ENCODE measurements at regions not wholly inside any gene's neighbourhood (a gene's known extent, or its start where the extent isn't known, plus 50 kb on each side); places are given as distances from the start of the nearest gene placed in this dataset.
"Not testable (repeated sequence)": the region's sequence is repeated elsewhere in the genome, so short reads cannot be mapped to it uniquely, and the experiment has no call there.

DNA sequence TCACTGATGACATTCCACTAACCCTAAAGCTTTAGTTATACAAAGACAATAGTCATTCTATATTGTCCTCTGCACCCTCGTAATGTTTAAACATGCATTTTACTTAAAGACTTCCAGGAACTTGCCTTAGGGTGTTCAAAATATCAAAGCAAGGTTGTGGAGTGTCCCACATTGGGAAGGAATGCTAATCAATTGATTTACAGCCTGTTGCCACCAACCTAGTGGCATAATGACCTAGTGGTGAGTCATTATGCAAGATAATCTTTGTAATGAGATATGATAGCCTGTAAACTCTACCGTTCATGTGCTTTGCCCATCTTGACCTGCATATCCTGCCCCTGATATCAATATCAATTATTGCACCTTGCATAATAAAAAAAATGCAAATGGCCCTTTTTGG, 542.9 kb downstream of the CDH9 start:
- H3K36me3 Mint-ChIP-seq (ENCODE audit: low read depth), result no peaks in the 10 kb centered on the region

DNA sequence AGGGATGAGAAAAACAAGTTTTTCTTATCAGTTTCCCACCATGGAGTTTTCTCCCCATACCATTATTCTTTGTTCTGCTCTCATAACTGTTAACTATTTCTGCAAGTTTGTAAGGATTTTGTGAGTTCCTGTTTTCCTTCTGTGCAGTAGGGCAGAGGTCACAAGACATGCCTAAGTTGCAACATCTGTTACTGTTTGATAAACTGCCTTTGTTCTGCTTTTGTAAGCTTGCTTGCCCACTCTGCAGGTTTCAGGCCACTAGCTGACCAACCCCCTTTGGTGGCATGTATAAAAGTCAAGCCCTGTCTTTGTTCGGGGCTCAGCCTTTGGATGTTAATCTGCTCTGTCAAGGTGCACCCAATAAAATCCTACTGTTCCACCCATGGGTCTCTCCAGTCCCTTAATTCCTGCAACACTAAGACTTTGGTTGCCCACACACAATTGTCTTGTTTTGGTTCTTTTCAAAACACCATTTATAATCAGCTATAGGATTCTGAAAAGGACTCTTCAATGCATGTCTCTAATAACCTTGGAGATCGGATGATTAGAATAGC, 545.4 kb downstream of the CDH9 start:
- intact Hi-C loops (cut with micrococcal nuclease), result no loop called here
- CTCF ChIA-PET, result no interaction called here

More for the DNA sequence above, 542.9 kb downstream of the CDH9 start:
- no peaks in the 10 kb centered on the region for H3K27me3 Mint-ChIP-seq (ENCODE audit: low read depth)
- no peak overlapping the region for H3K27ac Mint-ChIP-seq
- CTCF ChIA-PET, result no interaction called here
- no peak overlapping the region for H3K4me3 Mint-ChIP-seq
- no peaks in the 10 kb centered on the region for H3K4me1 Mint-ChIP-seq (ENCODE audit: low read depth)
- intact Hi-C loops (cut with micrococcal nuclease), result no loop called here
- DNase-seq, result no peak
- peaks cover 7% of the 10 kb centered on the region for H3K9me3 Mint-ChIP-seq

DNA sequence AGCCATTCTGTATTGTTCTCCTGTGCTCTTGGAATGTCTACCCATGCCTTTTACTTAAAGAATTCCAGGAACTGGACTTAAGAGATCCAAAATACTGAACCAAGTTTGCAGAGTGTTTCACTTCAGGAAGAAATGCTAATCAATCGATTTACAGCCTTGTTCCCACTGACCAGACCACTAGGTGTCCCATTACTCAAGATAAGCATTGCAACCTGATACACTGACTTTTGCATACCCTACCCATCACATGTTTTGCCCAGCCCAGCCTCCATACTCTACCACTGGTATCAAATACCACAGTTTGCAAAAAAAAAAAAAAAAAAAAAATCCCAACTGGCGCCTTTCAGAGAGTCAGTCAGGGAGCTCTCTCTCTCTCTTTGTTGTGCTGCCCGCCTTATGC, 550.8 kb downstream of the CDH9 start:
- no peak for DNase-seq
- CTCF ChIA-PET, result no interaction called here
- Mint-ChIP-seq H3K27ac (no peak overlapping the region), H3K4me3 (no peak overlapping the region), H3K36me3 (ENCODE audit: low read depth) (no peaks in the 10 kb centered on the region), H3K27me3 (ENCODE audit: low read depth) (no peaks in the 10 kb centered on the region), H3K4me1 (ENCODE audit: low read depth) (no peaks in the 10 kb centered on the region), H3K9me3 (peaks cover 7% of the 10 kb centered on the region)
- intact Hi-C loops (cut with micrococcal nuclease), result no loop called here

More for the DNA sequence above, 545.4 kb downstream of the CDH9 start:
- Mint-ChIP-seq H3K27ac (no peak overlapping the region), H3K27me3 (ENCODE audit: low read depth) (no peaks in the 10 kb centered on the region), H3K9me3 (peaks cover 9% of the 10 kb centered on the region), H3K4me3 (no peak overlapping the region), H3K4me1 (ENCODE audit: low read depth) (no peaks in the 10 kb centered on the region), H3K36me3 (ENCODE audit: low read depth) (no peaks in the 10 kb centered on the region)
- DNase-seq, result no peak

DNA sequence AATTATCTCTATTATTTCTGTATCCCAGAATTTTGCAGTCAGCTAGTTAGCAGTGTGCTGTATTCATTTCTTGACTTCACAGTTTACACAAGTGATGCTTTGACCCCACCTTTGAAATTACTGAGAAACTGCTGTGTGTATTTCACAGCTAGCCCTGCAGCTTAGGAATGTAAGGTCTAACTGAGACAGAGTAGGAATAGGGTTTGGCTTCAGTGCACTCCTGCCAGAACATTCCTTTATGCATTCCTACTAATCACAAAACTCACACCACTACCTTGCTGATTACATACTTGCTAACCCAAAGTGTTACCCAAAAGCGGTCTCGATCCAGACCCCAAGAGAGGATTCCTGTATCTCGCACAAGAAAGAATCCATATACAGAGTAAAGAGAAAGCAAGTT, 551.8 kb downstream of the CDH9 start:
- Mint-ChIP-seq H3K4me1 (ENCODE audit: low read depth) (no peaks in the 10 kb centered on the region), H3K27me3 (ENCODE audit: low read depth) (no peaks in the 10 kb centered on the region), H3K27ac (no peak overlapping the region), H3K36me3 (ENCODE audit: low read depth) (no peaks in the 10 kb centered on the region), H3K4me3 (no peak overlapping the region), H3K9me3 (peaks cover 8% of the 10 kb centered on the region)
- CTCF ChIA-PET, result no interaction called here
- no peak for DNase-seq
- intact Hi-C loops (cut with micrococcal nuclease), result no loop called here

DNA sequence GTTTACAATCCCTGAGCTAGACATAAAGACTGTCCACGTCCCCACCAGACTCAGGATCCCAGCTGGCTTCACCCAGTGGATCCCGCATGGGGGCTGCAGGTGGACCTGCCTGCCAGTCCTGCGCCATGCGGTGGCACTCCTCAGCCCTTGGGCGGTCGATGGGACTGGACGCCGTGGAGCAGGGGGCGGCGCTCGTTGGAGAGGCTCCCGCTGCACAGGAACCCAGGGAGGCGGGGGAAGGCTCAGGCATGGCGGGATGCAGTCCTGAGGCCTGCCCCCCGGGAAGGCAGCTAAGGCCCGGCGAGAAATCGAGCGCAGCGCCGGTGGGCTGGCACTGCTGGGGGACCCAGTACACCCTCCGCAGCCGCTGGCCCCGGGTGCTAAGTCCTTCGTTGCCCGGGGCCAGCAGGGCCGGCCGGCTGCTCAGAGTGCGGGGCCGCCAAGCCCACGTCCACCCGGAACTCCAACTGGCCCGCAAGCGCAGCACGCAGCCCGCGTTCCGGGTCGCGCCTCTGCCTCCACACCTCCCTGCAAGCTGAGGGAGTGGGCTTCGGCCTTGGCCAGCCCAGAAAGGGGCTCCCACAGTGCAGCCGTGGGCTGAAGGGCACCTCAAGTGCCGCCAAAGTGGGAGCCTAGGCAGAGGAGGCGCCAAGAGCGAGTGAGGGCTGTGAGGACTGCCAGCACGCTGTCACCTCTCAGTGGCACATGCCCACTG, 553.1 kb downstream of the CDH9 start:
- H3K36me3 Mint-ChIP-seq (ENCODE audit: low read depth); H3K4me3 Mint-ChIP-seq; H3K9me3 Mint-ChIP-seq; H3K27me3 Mint-ChIP-seq (ENCODE audit: low read depth); H3K27ac Mint-ChIP-seq; intact Hi-C loops (cut with micrococcal nuclease); DNase-seq; CTCF ChIA-PET; H3K4me1 Mint-ChIP-seq (ENCODE audit: low read depth): not testable (repeated sequence)

DNA sequence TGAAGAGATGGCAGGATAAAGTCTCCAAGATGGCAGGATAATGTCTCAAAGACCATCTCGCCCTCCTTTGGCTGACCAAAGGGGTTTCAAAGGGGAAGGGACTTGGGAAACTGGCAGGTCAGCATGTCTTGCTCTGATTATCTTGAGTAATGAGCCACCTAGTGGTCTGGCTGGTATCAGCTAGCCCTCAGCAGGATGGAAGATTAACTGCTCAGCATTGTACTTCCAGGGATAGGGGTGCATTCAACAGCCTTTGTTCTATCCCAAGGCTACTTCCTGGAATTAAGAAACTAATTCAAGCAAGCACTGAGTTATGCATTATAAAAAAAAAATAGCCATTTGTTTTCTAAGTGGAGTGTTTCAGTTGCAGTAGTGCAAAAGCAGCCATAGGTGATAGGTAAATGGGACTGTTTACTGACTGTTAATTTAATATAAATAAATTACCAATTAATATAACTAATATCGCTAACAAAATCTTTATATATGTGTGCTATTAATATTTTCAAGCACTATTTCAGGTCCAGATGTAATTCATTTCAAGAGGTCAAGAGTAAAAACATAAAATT, 555.5 kb downstream of the CDH9 start:
- no peaks in the 10 kb centered on the region for H3K36me3 Mint-ChIP-seq (ENCODE audit: low read depth)
- H3K4me3 Mint-ChIP-seq, result no peak overlapping the region
- no peak for DNase-seq
- H3K9me3 Mint-ChIP-seq, result peaks cover 6% of the 10 kb centered on the region
- CTCF ChIA-PET, result no interaction called here
- H3K27me3 Mint-ChIP-seq (ENCODE audit: low read depth), result no peaks in the 10 kb centered on the region
- no peak overlapping the region for H3K27ac Mint-ChIP-seq
- intact Hi-C loops (cut with micrococcal nuclease), result no loop called here
- H3K4me1 Mint-ChIP-seq (ENCODE audit: low read depth), result no peaks in the 10 kb centered on the region

DNA sequence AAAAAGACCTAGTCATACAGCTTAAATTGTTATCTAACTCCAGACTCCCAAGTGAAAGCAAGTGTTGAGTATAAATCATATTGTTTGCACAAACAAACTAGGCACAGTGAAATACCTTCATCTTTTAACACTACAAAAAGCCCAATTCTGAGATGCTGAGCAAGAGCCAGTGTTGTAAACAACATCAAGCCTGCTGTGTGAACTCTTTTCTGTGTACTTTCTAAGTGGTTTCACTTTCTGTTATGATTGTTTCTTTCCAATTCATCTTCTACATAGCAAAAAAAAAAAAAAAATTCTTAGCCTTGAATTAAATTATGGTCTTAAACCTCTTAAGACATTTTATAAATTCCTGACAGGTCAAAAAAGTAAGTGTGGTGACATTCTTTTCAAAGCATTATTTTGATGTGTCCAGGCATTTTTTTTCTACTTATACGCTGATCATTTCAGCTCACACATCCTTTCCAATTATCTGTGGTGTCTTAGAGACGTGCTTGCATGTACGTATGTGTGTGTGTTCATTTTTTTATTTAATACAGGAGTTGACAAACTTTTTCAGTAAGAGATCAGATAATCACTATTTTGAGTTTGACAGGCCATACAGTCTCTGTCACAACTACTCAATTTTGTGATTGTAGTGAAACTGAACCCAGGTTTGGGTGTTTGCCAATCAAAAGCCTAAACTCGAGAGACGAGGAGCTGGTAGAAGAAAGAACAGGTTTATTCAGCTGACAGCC, 556.1 kb downstream of the CDH9 start:
- Mint-ChIP-seq H3K4me1 (ENCODE audit: low read depth) (no peaks in the 10 kb centered on the region), H3K9me3 (peaks cover 6% of the 10 kb centered on the region), H3K36me3 (ENCODE audit: low read depth) (no peaks in the 10 kb centered on the region), H3K27ac (no peak overlapping the region), H3K4me3 (no peak overlapping the region), H3K27me3 (ENCODE audit: low read depth) (no peaks in the 10 kb centered on the region)
- DNase-seq, result no peak
- CTCF ChIA-PET, result no interaction called here
- intact Hi-C loops (cut with micrococcal nuclease), result no loop called here

DNA sequence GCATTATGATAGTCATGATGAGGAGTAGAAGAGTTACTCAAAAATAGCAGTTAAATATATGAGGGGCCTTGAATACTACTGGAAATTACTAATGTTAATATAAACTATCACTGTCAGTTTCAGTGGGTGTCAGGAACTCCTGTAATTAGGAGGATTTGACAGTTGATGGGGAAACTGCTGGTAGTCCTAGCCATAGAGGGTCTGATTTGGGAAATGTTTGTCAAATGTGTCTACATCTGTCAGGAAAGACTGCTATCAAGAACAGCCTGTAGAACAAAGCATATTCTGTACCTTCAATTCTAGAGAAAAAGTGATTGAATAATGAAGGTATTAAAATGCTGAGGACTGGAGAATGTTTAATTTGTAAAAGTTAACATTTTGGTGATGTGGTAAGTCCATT, 567.9 kb downstream of the CDH9 start:
- intact Hi-C loops (cut with micrococcal nuclease), result no loop called here
- Mint-ChIP-seq H3K27me3 (ENCODE audit: low read depth) (no peaks in the 10 kb centered on the region), H3K27ac (no peak overlapping the region), H3K4me1 (ENCODE audit: low read depth) (no peaks in the 10 kb centered on the region), H3K4me3 (no peak overlapping the region), H3K36me3 (ENCODE audit: low read depth) (no peaks in the 10 kb centered on the region), H3K9me3 (peaks cover 9% of the 10 kb centered on the region)
- CTCF ChIA-PET, result no interaction called here
- no peak for DNase-seq

DNA sequence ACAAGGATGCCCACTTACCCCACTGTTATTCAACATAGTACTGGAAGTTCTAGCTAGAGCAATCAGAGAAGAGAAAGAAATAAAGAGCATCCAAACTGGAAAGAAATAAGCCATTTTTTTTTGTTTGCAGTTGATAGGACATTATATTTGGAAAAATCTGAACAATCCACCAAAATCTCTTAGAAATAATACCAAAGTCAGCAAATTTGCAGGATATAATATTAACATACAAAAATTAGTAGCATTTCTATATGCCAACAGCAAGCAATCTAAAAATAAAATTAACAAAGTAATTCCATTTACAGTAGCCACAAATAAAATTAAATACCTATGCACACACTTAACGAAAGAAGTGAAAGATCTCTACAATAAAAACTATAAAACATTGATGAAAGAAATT, 599.3 kb downstream of the CDH9 start:
- intact Hi-C loops (cut with micrococcal nuclease), result no loop called here
- peaks cover 5% of the 10 kb centered on the region for H3K9me3 Mint-ChIP-seq
- H3K27ac Mint-ChIP-seq, result no peak overlapping the region
- no peaks in the 10 kb centered on the region for H3K4me1 Mint-ChIP-seq (ENCODE audit: low read depth)
- CTCF ChIA-PET, result no interaction called here
- H3K36me3 Mint-ChIP-seq (ENCODE audit: low read depth), result no peaks in the 10 kb centered on the region
- DNase-seq, result no peak
- no peak overlapping the region for H3K4me3 Mint-ChIP-seq
- H3K27me3 Mint-ChIP-seq (ENCODE audit: low read depth), result no peaks in the 10 kb centered on the region

DNA sequence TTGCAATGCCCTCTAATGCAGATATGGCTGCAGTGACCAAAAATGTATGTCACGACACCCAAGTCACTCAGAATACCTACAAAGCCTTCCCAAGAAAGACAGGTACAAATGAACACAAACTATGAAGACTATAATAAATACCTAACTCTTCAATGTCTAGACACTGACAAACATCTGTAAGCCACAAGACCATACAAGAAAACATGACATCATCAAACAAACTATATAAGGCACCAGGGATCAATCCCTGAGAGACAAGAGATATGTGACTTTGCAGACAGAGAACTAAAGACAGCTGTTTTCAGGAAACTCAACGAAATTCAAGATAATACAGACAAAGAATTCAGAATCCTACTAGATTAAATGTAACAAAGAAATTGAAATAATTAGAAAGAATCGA, 603.7 kb downstream of the CDH9 start:
- no peaks in the 10 kb centered on the region for H3K4me1 Mint-ChIP-seq (ENCODE audit: low read depth)
- H3K4me3 Mint-ChIP-seq, result no peak overlapping the region
- H3K9me3 Mint-ChIP-seq, result peaks cover 4% of the 10 kb centered on the region
- H3K27ac Mint-ChIP-seq, result no peak overlapping the region
- H3K36me3 Mint-ChIP-seq (ENCODE audit: low read depth), result no peaks in the 10 kb centered on the region
- CTCF ChIA-PET, result no interaction called here
- DNase-seq, result no peak
- H3K27me3 Mint-ChIP-seq (ENCODE audit: low read depth), result no peaks in the 10 kb centered on the region
- intact Hi-C loops (cut with micrococcal nuclease), result no loop called here

DNA sequence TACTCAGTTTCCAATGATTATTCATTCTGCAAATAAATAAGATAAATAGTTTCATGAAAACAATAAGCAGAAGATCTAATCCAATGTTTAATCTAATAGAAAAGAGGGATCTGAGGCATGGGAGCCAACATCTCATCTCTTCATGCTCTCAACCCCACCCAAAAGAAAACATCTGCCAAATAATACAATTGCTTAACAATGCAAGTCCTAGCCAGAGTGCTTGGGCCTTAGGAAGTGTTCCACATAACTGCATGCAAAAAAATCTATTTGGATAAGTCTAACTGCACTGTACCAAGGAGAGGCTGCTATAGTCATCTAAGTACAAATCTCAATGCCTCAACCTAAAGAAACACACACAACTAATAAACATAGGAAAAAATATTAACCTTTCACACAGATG, 606.0 kb downstream of the CDH9 start:
- no peak overlapping the region for H3K4me3 Mint-ChIP-seq
- CTCF ChIA-PET, result no interaction called here
- H3K4me1 Mint-ChIP-seq (ENCODE audit: low read depth), result no peaks in the 10 kb centered on the region
- H3K27ac Mint-ChIP-seq, result no peak overlapping the region
- intact Hi-C loops (cut with micrococcal nuclease), result no loop called here
- DNase-seq, result no peak
- H3K36me3 Mint-ChIP-seq (ENCODE audit: low read depth), result no peaks in the 10 kb centered on the region
- H3K9me3 Mint-ChIP-seq, result peaks cover 4% of the 10 kb centered on the region
- H3K27me3 Mint-ChIP-seq (ENCODE audit: low read depth), result no peaks in the 10 kb centered on the region

DNA sequence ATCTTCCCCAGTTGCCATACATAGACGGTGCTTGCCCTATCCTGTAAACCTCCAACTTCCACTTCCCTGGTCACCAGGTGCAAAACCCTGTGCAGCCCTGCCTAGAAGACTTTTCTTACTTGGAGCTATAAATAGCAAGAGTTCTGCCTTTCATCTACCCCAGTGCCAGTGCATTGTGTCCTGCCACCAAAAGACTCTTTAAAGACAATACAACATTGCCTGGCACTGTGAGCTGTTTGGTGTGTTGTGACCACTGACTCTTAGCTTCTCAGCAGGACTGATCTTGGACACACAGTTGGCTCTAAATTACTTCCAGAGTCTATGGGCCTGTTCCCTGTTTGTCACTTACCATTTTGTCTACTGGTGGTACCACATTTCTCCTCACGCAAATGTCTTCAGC, 608.1 kb downstream of the CDH9 start:
- H3K27ac Mint-ChIP-seq, result no peak overlapping the region
- H3K36me3 Mint-ChIP-seq (ENCODE audit: low read depth), result no peaks in the 10 kb centered on the region
- H3K9me3 Mint-ChIP-seq, result peaks cover 3% of the 10 kb centered on the region
- H3K27me3 Mint-ChIP-seq (ENCODE audit: low read depth), result no peaks in the 10 kb centered on the region
- no peak overlapping the region for H3K4me3 Mint-ChIP-seq
- CTCF ChIA-PET, result no interaction called here
- intact Hi-C loops (cut with micrococcal nuclease), result no loop called here
- no peaks in the 10 kb centered on the region for H3K4me1 Mint-ChIP-seq (ENCODE audit: low read depth)
- no peak for DNase-seq

DNA sequence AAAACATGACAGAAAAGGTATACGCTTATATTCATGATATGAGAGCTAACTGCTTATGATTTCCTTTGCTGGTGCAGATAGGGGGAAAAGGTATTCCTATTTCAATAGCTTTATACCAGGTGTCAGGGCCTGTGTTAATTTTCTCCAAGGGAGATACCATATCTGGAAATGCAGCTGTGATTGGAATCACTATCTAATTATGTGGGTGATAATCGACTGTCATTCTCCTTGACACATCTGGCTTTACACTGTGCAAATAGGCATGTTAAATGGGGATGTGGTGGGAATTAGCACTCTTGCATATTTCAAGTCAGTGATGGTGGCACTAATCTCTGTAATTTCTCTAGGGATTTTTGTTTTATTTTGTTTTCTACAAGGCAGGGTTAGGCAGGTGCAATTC, 611.1 kb downstream of the CDH9 start:
- Mint-ChIP-seq H3K9me3 (peaks cover 5% of the 10 kb centered on the region), H3K27ac (no peak overlapping the region), H3K27me3 (ENCODE audit: low read depth) (no peaks in the 10 kb centered on the region), H3K36me3 (ENCODE audit: low read depth) (no peaks in the 10 kb centered on the region), H3K4me3 (no peak overlapping the region), H3K4me1 (ENCODE audit: low read depth) (no peaks in the 10 kb centered on the region)
- DNase-seq, result no peak
- CTCF ChIA-PET, result no interaction called here
- intact Hi-C loops (cut with micrococcal nuclease), result no loop called here

Measured in activated naive CD4-positive, alpha-beta T cell treated with anti-CD3 and anti-CD28 coated beads for 36 hours (primary cell).